HepG2 (cell line): ENCODE measurements at regions not wholly inside any gene's neighbourhood (a gene's known extent, or its start where the extent isn't known, plus 50 kb on each side); places are given as distances from the start of the nearest gene placed in this dataset.
A peak's percentile ranks its signal among the peaks of the same experiment; 100 is the strongest.

Experiments
- GABPA ChIP-seq, 2 experiments: IDR thresholded peaks; 2 replicates each; pipeline ENCODE4 v1.6.1; 2011 to 2016; ENCODE audit warnings: low read depth in 2 of 2, low read length in 1 of 2, missing biosample characterization in 1 of 2, missing genetic modification characterization in 1 of 2
- IRF2 ChIP-seq: IDR thresholded peaks from 2 replicates; pipeline ENCODE4 v1.6.1; 2018; ENCODE audit warnings: missing genetic modification reagents, missing compliant biosample characterization
- KDM2A ChIP-seq: sonication (generic); formaldehyde crosslinking; IDR thresholded peaks from 2 replicates; pipeline ENCODE4 v1.4.0; 2020; ENCODE audit warnings: low read depth, missing genetic modification reagents, borderline replicate concordance
- MIER2 ChIP-seq: IDR thresholded peaks from 2 replicates; pipeline ENCODE4 v1.6.1; 2016; ENCODE audit warnings: missing biosample characterization, missing genetic modification reagents
- SAP130 ChIP-seq: IDR thresholded peaks from 2 replicates; pipeline ENCODE4 v1.6.1; 2016; ENCODE audit warnings: low read depth
- ZNF335 ChIP-seq: sonication (generic); formaldehyde crosslinking; IDR thresholded peaks from 2 replicates; pipeline ENCODE4 v1.4.0; 2020; ENCODE audit warnings: missing genetic modification reagents
- ZNF83 ChIP-seq: sonication (generic); formaldehyde crosslinking; IDR thresholded peaks from 2 replicates; pipeline ENCODE4 v1.4.0; 2020; ENCODE audit warnings: missing genetic modification reagents, mild to moderate bottlenecking, borderline replicate concordance
- ZSCAN21 ChIP-seq: sonication (generic); formaldehyde crosslinking; IDR thresholded peaks from 2 replicates; pipeline ENCODE4 v1.8.0; 2022; ENCODE audit warnings: mild to moderate bottlenecking, missing genetic modification reagents, moderate library complexity, borderline replicate concordance
- TF ChIP-seq, protein P1 (sequence below): IDR thresholded peaks from 2 replicates; pipeline ENCODE4 v1.4.0; 2020; ENCODE audit warnings: mild to moderate bottlenecking, missing genetic modification reagents
- TF ChIP-seq, protein P2 (sequence below): sonication (generic); formaldehyde crosslinking; conservative IDR thresholded peaks from 2 replicates; pipeline ENCODE4 v1.8.1; 2023; ENCODE audit warnings: missing genetic modification reagents
- TF ChIP-seq, protein P3 (sequence below): sonication (generic); formaldehyde crosslinking; IDR thresholded peaks from 2 replicates; pipeline ENCODE4 v1.8.1; 2023; ENCODE audit warnings: mild to moderate bottlenecking, missing genetic modification reagents, borderline replicate concordance
- TF ChIP-seq, protein P4 (sequence below), 2 experiments: IDR thresholded peaks; 2 replicates each; pipeline ENCODE4 v1.6.1; 2011 to 2012; ENCODE audit warnings: low read length in 2 of 2, borderline replicate concordance in 1 of 2, low read depth in 1 of 2, mild to moderate bottlenecking in 1 of 2, moderate library complexity in 1 of 2

DNA sequence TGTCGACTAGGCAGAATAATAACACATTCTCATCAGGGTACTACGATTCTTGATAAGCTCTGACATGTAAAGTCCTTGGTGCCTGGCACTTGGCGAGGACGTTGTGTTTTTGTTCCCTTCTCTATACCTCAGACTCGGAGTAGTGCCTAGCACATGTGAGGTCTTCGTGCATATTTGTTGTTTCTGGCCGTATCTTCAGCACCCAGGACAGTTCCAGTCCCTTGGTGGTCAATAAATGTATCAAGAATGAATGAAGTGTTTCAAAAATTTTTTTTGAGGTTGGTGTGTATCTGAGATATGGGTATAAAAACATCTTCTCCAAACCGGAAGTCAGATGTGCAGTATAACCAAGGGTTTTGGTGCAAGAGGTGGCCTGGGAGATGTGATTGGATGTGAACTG is 198.2 kb downstream of the AACS start (continued):
- TF ChIP-seq, protein P1, sequence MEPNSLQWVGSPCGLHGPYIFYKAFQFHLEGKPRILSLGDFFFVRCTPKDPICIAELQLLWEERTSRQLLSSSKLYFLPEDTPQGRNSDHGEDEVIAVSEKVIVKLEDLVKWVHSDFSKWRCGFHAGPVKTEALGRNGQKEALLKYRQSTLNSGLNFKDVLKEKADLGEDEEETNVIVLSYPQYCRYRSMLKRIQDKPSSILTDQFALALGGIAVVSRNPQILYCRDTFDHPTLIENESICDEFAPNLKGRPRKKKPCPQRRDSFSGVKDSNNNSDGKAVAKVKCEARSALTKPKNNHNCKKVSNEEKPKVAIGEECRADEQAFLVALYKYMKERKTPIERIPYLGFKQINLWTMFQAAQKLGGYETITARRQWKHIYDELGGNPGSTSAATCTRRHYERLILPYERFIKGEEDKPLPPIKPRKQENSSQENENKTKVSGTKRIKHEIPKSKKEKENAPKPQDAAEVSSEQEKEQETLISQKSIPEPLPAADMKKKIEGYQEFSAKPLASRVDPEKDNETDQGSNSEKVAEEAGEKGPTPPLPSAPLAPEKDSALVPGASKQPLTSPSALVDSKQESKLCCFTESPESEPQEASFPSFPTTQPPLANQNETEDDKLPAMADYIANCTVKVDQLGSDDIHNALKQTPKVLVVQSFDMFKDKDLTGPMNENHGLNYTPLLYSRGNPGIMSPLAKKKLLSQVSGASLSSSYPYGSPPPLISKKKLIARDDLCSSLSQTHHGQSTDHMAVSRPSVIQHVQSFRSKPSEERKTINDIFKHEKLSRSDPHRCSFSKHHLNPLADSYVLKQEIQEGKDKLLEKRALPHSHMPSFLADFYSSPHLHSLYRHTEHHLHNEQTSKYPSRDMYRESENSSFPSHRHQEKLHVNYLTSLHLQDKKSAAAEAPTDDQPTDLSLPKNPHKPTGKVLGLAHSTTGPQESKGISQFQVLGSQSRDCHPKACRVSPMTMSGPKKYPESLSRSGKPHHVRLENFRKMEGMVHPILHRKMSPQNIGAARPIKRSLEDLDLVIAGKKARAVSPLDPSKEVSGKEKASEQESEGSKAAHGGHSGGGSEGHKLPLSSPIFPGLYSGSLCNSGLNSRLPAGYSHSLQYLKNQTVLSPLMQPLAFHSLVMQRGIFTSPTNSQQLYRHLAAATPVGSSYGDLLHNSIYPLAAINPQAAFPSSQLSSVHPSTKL (CRISPR knock-in tag) = no peak
- no peak for TF ChIP-seq ZNF83 (CRISPR knock-in tag)
- TF ChIP-seq, protein P2, sequence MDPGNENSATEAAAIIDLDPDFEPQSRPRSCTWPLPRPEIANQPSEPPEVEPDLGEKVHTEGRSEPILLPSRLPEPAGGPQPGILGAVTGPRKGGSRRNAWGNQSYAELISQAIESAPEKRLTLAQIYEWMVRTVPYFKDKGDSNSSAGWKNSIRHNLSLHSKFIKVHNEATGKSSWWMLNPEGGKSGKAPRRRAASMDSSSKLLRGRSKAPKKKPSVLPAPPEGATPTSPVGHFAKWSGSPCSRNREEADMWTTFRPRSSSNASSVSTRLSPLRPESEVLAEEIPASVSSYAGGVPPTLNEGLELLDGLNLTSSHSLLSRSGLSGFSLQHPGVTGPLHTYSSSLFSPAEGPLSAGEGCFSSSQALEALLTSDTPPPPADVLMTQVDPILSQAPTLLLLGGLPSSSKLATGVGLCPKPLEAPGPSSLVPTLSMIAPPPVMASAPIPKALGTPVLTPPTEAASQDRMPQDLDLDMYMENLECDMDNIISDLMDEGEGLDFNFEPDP (CRISPR knock-in tag) = no peak
- no peak for TF ChIP-seq ZNF335 (CRISPR knock-in tag)
- TF ChIP-seq MIER2 (CRISPR knock-in tag) = peak; percentile 84
- no peak for TF ChIP-seq IRF2
- TF ChIP-seq, protein P3, sequence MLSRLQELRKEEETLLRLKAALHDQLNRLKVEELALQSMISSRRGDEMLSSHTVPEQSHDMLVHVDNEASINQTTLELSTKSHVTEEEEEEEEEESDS (CRISPR knock-in tag) = no peak
- no peak for TF ChIP-seq ZSCAN21 (CRISPR knock-in tag)
- no peak for TF ChIP-seq KDM2A (CRISPR knock-in tag)
- TF ChIP-seq SAP130 = no peak
- TF ChIP-seq GABPA (IDR thresholded peaks at IDR 0.05; ENCODE audit: low read depth, low read length) = no peak
- no peak for TF ChIP-seq GABPA (CRISPR knock-in tag; IDR thresholded peaks at IDR 0.05; ENCODE audit: low read depth)
- TF ChIP-seq, protein P4, sequence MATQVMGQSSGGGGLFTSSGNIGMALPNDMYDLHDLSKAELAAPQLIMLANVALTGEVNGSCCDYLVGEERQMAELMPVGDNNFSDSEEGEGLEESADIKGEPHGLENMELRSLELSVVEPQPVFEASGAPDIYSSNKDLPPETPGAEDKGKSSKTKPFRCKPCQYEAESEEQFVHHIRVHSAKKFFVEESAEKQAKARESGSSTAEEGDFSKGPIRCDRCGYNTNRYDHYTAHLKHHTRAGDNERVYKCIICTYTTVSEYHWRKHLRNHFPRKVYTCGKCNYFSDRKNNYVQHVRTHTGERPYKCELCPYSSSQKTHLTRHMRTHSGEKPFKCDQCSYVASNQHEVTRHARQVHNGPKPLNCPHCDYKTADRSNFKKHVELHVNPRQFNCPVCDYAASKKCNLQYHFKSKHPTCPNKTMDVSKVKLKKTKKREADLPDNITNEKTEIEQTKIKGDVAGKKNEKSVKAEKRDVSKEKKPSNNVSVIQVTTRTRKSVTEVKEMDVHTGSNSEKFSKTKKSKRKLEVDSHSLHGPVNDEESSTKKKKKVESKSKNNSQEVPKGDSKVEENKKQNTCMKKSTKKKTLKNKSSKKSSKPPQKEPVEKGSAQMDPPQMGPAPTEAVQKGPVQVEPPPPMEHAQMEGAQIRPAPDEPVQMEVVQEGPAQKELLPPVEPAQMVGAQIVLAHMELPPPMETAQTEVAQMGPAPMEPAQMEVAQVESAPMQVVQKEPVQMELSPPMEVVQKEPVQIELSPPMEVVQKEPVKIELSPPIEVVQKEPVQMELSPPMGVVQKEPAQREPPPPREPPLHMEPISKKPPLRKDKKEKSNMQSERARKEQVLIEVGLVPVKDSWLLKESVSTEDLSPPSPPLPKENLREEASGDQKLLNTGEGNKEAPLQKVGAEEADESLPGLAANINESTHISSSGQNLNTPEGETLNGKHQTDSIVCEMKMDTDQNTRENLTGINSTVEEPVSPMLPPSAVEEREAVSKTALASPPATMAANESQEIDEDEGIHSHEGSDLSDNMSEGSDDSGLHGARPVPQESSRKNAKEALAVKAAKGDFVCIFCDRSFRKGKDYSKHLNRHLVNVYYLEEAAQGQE (IDR thresholded peaks at IDR 0.05; ENCODE audit: borderline replicate concordance in 1 of 2, low read depth in 1 of 2, low read length in 2 of 2) = peak in 1 of 2 experiments; percentile 85; a peak in 3 of 4 replicates
